ELR (cell line): ENCODE measurements at regions not wholly inside any gene's neighbourhood (a gene's known extent, or its start where the extent isn't known, plus 50 kb on each side); places are given as distances from the start of the nearest gene placed in this dataset.

Source experiments
- DNase-seq: peaks from one replicate; pipeline ENCODE4 v3.0.0-alpha.2; 2015; ENCODE audit warnings: low read depth

DNA sequence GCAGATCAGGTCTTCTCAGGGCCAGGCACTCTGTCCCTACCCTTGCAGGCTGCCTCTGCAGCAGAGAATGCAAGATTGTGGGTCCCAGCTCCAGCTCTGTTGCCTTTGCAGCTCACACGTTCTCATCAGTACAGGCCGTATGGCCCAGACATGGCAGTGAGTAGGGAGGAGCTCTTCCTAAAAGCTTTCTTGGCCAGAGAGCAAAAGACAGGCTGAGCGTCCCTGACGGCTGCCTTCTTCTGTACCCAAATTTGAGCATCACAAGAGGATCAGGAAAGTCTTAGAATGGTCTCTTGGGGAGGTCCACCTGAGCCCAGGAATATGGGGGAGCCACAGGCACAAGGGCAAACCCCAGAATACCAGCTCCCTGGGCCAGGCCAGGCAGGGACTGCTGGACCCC lies 266.3 kb upstream of the ZMIZ1 start:
- DNase-seq, result no peak

GRCh38 chr10:78802866-78803265 lies 265.9 kb upstream of the ZMIZ1 start:
- DNase-seq, result peak; percentile 33

GRCh38 chr10:78803710-78804109 lies 265.1 kb upstream of the ZMIZ1 start:
- DNase-seq, result no peak

DNA sequence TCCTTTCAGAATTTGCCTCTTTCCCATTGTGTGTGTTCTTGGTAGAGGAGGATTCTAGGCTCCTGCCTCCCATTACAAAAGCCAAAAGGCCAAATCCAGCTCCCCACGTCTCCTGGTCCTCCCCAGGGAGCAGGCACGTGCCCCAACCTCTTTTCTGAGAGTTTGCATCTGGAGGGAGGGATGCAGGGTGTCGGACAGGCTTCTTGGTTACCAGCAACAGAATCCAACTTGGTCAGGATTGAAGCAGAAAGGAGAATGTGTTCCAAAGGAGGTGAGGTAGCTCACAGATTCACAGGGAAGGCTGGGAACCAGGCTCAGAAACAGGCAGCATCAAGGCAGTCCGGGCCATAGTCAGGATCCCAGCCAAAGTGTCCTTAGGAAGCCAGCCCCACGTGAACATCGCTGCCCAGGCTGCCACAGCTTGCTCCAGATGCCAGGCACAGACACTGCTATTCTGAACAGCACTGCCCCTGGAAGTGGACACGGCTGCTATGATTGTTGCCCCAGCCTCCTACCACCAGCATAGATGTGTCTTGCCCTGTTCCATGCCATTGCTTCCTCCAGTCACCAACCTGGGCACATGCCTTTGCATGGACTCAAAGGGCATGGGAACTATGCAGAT lies 264.2 kb upstream of the ZMIZ1 start:
- no peak for DNase-seq

DNA sequence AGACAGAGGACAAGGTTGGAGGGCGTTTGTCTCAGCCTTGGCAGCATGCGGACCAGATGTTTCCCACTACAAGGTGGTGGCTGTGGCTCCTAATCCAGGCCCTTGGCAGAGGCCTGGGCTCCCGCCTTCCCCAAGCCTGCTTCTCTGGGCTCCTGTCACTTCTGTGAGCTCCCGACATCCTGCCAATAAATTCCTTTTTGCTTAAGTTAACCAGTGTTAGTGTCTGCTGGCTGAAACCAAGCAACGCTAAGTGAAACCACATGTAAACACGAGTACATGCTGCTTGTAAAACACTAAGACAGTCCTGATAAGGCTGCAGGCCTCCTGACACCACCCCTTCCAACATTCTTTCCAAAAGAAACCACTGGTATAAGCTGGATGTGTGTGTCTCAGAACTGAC lies 263.6 kb upstream of the ZMIZ1 start:
- DNase-seq, result peak; percentile 67

- no peak for DNase-seq
Measured at GRCh38 chr10:78806681-78807221, 262.0 kb upstream of the ZMIZ1 start.

DNA sequence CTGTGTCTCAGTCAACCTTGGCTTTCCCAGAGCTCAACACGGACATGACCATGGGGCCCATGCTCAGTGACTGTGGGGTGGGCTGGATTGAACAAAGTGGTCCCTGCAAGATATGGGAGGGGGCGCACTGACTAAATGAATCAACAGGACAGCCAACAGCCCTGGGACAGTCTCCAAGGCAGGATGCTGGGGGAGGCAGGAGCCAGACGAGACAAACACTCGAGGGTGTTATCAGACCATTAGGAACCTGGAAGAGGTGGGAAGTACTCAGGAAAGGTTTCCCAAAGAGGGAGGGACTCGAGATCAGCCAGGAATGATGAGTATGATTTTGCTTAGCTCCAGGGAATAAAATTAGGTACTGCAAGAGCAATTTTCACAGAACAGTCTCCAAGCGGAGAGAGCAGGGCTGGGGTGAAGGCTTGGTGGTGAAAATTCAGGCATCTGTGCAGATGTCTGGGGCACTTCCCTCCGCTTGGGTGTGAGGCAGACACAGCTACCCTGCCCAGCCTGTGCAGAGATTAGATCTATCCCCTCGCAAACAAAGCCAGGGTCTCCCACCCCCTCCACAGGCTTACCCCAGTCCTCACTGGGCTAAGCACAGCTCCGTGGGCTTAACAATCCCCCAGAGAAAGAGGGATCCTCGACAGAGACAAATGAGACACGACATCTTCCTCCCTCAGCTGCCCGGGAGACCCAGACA lies 261.1 kb upstream of the ZMIZ1 start:
- no peak for DNase-seq

DNA sequence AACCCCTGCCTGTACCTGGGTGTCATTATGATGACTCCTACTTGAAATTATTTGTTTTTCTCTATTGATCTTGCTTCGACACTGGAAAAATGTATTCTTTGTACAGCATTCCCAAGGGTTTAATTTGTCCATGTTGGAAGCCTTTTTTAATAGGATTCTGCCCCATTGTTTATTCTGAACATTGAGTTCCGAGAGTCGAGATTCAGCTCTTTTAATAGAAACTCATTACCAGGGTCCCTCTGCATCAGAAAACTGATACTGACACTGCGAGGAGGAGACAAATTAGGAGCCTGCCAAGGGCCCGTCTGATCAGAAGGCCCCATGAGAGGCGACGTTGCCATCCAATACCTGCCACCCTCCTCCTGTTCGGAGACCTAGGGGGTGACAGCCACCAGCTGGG lies 260.5 kb upstream of the ZMIZ1 start:
- no peak for DNase-seq

DNA sequence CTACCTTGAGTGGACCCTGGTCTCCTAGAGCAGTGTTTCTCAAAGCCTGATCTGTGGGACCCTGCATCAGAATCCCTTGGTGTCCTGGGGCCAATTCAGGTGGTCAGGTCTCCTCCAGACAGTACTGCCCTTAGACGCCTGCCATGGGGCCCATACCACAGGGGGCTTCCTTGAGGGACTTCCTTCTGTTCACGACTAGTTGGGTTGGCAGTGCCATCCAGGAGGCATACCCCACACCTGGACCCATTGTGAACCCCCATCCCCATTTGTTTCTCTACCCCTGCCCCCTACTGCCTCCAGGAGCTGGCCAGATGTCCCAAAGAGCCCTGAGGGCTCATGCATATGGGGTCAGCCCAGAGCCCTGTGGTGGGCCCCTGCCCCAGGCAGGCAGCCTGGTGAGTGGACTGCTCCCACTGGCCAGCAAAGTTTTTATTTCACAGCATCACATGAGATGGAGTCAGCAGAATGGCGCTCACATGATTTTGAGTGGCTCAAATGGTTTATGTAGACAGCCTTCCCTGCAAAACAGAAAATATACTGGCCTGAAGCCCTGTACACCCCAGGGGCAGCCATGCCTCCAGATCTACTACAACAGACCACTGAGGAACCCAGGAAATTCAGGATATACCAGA lies 259.9 kb upstream of the ZMIZ1 start:
- DNase-seq, result no peak

DNA sequence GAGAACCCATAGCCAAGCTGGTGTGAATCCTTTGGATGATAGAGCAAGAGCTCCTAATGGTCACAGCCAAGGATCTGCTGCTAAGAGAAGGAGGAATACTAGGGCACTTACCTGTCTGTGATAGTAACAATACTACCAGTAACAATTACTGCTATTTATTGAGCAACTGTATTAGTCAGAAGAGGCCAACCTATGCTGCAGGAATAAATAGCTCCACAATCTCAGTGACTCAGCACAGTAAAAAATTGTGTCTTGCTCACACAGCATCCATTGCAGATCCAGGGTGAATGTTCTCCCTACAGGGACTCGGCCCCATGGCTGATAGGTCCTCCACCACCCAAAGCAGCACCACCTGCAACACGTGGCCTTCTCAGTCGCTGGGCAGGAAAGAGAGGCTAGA lies 257.6 kb upstream of the ZMIZ1 start:
- peak; percentile 29 for DNase-seq

- no peak for DNase-seq
Measured at GRCh38 chr10:78812571-78813318, 256.0 kb upstream of the ZMIZ1 start.

GRCh38 chr10:78813526-78813925 lies 255.2 kb upstream of the ZMIZ1 start:
- no peak for DNase-seq

DNA sequence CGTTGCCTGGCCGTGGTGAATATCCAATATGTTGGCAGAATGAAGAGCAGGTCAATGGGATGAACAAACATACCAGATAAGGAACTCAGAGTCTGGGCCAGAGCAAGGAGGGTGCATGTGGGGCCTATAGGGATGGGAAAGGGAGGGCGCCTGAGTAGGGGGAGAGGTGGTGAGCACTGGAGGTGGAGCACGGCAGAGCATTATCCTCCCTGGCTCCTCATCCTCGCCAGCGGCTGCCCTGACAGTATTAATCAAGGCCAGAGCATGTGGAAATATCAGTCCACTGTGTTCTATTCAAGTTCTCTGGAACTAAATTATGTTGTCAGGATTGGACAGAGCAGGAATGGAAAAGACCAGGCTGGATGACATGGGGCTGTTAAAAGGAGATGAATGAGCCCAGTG lies 254.8 kb upstream of the ZMIZ1 start:
- DNase-seq, result no peak

DNA sequence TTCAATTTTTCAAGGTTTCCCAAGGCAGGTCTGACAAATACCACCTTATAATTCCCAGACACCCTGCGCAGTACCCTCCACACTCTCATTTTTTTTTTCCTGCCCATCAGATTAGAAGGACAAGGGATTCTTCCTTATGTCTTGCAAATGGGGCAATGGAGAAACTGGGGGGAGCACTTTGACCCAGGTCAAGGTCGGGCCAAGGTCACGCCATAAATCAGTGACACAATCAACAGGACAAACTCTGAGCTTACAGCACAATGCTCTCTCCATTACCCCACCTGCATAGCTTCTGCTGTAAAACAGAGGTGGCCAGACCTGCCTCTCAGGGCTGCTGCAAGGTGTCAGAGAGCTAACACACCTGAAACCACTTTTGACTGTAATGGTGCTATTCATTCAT lies 254.4 kb upstream of the ZMIZ1 start:
- no peak for DNase-seq

DNA sequence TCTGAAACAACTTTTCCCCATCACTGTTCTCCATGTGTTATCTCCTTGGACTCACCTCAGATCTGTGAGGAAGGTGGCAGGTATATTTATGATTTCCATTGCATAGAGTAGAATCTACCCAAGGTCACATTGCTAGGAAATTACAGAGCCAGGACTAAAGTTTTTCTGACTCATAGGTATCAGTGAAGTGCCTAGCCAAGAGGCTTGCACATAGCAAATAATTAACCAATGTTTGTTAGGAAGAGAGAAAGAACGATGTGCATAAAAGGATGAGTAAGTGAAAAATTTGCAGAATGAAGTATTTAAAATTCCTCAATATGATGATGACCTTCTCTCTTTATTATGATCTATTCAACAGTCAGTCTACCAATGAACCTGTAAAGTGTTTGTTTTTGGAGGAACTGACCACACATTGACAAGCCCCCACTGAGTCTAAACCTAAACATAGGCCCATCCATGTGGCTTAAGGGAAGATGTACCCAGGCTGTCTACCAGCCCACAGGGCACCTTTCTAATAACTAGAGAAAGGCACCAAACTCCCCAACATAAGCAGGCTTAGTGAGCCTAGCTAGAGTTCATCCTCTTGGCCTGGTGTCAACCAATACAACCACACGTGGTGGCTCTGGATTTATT lies 252.9 kb upstream of the ZMIZ1 start:
- no peak for DNase-seq

DNA sequence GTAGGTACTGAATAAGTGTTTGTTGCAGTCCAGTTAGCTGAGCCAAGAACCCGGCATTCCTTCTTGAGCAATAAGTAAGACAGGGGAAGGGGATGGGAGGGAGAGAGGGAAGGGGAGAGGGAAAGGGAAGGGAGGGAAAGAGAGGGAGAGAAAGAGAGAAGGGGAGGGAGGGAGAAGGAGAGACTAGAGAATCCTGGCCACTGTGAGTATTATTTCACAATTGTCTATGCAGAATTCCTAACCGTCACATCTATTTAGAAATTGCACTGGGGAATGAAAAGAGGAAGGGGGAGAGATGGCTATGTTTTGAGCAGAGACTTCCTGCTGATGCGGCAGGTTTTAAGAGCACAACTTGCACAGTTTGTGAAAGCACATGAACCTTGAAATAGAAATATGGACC lies 251.4 kb upstream of the ZMIZ1 start:
- DNase-seq, result no peak

- no peak for DNase-seq
Measured at GRCh38 chr10:78817804-78818203, 251.0 kb upstream of the ZMIZ1 start.

DNA sequence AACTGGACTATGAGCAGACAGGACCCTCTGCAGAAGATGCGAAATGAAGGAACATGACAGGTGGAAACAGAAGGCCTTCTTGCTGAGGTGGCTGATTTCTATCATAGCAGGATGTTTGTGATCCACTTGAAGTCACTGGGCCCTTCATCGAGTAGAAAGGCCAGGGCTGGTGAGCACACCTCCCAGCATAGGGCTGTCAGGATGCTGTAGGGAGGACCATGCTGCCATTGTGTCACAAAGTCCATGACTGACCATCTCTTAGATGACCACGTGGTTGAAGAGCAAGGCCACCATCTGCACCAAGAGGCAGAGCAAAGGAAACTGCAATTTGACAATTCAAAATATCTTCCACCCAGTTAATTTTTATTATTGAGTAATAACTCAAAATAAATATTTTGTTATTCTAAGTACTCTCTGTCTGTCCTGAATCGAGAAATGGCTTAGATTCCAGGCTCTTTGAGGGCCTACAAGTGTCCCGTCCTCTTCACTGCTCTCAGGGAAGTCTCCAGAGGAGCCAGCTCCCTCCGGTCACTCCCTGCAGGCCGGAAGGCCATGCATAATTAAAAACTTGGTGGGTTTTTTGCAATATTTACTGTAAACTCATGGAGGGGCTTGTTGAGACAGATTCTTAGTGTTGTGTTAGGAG lies 249.3 kb upstream of the ZMIZ1 start:
- no peak for DNase-seq

DNA sequence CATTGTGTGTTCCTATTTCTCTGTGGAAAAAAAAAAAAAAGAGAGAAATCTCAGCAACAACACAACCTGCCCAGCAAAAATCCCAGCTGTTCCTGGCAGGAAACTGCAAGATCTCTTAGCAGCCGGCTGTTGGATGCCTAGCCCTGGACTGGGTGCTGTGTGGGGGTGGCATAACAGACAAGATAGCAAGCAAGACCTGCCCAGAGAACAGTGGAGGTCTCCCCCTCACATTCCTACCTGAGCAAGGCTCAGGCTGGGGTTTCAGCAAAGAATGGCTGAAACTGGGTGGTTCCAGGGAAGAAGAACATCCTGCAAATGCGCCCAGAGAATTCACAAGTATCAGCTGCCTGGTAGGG lies 248.8 kb upstream of the ZMIZ1 start:
- no peak for DNase-seq

- DNase-seq, result no peak
Measured at GRCh38 chr10:78821052-78821451, 247.7 kb upstream of the ZMIZ1 start.

GRCh38 chr10:78828647-78829539 lies 239.9 kb upstream of the ZMIZ1 start:
- DNase-seq, result no peak
